ENCODE measurements at regions not wholly inside any gene's neighbourhood (a gene's known extent, or its start where the extent isn't known, plus 50 kb on each side); places are given as distances from the start of the nearest gene placed in this dataset.
"Not testable (repeated sequence)": the region's sequence is repeated elsewhere in the genome, so short reads cannot be mapped to it uniquely, and the experiment has no call there.

DNA sequence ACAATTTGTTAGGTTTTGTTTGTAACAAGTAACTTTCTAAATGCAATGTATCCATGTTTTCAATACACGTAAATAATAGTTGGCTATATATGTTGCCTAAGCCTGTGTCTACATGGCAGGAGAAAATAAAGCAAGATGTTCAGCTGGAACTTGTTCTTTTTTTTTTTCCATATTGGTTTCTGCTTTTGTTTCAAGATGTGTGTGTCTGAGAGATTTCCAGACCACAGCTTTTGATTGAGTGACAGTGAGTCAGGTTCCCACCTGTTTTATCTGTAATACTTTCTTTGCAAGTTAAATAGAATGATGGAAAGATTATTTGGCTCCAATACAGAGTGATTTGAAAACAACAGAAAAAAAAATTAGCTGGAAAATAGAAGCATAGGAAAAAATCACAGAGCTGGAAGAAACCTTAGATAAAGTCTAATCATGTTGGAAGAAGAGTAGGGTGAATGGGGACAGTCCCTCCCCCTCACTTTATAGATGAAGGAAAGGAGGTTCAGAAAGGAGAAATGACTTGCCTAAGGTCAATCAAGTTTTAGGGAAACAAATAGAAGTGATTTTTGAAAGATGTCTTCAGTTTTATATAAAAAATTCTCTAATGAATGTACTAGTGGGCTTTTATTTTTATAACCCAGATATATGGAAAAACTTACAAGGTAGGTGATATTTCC is 150.9 kb upstream of the STMND1 start:
- no peak for DNase-seq (ENCODE audit: insufficient read length, low spot score)
- FAIRE-seq = no peak

DNA sequence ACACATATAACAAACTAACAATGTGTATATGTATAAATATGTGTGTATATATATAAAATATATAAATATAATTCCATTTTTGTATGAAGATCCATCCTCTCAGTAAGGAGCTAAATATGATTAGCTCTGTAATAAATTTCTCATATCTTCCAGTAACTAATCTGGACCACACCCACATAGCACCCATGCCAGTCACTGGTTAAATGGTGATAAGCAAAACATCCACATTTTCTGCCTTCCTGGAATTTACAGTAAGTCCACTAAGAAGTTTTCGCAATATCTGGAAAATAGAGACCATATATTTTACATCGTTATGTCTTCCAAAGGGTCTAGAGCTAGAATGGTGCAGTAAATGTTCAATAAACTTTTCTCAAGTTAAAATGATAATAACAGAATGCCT is 151.5 kb upstream of the STMND1 start:
- FAIRE-seq = no peak
- DNase-seq (ENCODE audit: insufficient read length, low spot score) = no peak

- no peak for FAIRE-seq
- DNase-seq (ENCODE audit: insufficient read length, low spot score) = no peak
Observed at GRCh38 chr6:16949716-16950115, 152.1 kb upstream of the STMND1 start.

GRCh38 chr6:16948396-16948795 is 153.5 kb upstream of the STMND1 start:
- FAIRE-seq (no peak), DNase-seq (ENCODE audit: insufficient read length, low spot score) (no peak)

- no peak for DNase-seq (ENCODE audit: insufficient read length, low spot score)
- no peak for FAIRE-seq
Observed at GRCh38 chr6:16947375-16948015, 154.4 kb upstream of the STMND1 start.

DNA sequence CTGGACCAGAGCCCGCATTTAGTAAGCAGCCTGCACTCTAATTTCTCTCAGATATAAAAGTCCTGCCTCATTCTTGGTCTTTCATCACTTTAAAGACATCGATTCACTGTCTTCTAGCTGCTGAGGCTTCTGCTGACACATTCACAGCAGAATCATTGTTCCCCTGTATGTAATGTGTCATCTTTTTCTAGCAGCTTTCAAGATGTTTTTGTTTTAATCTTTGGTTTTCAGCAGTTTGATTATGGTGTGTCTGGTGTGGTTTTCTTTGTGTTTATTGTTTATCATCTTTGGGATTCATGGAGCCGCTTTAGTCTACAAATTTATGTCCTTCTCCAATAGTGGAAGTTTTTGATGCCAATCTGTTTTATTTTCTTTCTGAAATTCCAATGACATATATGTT is 157.3 kb upstream of the STMND1 start:
- no peak for DNase-seq (ENCODE audit: insufficient read length, low spot score)
- no peak for FAIRE-seq

- FAIRE-seq = no peak
- DNase-seq (ENCODE audit: insufficient read length, low spot score) = no peak
Observed at GRCh38 chr6:16939839-16940238, 162.0 kb upstream of the STMND1 start.

DNA sequence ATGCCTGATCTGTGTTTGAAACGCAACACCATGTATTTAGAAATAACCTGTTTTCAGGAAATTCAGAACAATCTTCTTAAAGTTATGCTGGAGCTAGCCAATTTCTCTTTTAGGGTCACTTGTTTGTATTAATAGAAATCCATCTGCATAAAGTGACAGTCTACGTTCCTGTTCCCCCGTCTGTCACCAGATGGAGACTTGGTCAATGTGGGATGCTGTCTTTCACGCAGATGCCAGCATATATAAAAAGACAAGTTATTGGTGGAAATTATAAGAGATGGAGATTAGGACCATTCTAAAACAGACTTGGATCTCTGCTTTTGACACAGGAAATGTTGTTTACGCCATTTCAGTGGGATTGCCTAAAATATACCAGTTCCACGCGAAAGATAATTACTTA is 162.5 kb upstream of the STMND1 start:
- DNase-seq (ENCODE audit: insufficient read length, low spot score) = no peak
- FAIRE-seq = no peak

DNA sequence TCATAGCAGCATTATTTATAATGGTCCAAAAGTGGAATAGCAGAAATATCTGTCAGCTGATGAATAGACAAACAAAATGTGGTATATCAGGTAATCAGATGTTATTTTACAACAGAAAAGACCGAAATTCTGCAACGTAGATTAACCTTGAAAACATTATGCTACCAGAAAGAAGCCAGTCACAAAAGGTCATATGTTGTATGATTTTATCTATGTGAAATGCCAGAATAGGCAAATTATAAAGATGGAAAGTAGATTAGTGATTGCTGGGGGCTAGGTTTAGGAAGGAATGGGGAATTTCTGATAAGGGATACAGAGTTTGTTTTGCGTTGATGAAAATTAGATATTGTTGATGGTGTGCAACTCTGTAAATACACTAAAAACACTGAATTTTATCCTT is 165.0 kb upstream of the STMND1 start:
- no peak for FAIRE-seq

DNA sequence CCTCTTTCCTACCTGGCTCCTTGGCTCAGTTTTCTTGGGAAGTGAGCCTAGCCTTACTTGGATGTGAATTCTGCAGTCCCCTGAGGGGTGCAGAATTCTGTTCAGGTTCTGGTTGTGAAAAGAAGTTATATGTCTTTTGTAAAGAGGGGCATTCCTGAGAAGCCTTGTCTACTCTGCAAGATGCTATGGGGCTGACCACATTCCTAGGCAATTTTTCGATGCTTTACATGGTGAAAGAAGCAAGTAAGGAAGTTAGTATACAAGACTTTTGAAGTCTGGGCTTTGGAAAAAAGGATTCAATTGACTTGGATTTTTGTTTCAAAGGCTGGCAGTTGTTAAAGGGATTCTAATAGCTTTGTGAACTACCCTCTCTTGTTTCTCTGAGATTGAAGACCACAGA is 167.9 kb upstream of the STMND1 start:
- DNase-seq (ENCODE audit: insufficient read length, low spot score) (no peak), FAIRE-seq (no peak)

More for the DNA sequence above, 165.0 kb upstream of the STMND1 start:
- no peak for DNase-seq (ENCODE audit: insufficient read length, low spot score)

DNA sequence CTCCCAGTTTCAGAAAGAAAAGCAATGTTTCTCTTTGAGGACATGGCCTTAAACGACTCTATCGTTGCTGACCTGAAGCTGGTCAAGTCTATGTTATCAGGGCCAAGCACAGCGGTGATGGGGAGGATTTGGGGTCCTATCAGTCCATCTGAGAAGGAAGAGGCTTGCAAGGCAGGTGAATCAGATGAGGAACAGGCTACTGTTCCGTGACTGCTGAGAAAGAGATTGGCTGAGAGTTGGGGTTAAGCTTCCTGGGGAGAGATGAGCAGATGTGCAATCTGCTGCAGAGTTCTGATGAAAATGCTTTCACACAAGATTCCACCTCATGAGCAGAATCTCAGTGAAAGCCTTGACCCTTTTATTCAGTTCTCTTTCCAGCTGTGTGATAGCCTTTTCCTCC is 168.3 kb upstream of the STMND1 start:
- DNase-seq (ENCODE audit: insufficient read length, low spot score) (no peak), FAIRE-seq (no peak)

DNA sequence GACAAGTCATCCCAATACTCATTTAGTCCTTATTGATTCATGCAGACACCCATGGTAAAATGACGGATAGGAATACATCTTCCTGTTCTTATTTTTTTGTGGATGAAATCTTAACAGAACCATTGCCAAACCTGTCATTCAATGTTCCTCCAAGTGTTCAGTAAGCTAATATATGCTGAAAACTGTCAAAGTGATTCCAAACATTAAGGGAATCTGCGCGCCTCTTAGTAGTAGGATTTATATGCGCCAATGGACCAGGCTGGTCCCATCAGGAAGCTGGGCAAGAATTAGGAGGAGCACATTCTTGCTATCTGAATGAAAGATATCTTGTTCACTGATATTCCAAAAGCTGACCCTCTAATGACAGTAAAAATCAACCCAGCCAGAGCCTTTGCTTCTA is 168.9 kb upstream of the STMND1 start:
- no peak for DNase-seq (ENCODE audit: insufficient read length, low spot score)
- no peak for FAIRE-seq

- FAIRE-seq = not testable (repeated sequence)
Observed at GRCh38 chr6:16931079-16931478, 169.8 kb upstream of the ATXN1 start.

DNA sequence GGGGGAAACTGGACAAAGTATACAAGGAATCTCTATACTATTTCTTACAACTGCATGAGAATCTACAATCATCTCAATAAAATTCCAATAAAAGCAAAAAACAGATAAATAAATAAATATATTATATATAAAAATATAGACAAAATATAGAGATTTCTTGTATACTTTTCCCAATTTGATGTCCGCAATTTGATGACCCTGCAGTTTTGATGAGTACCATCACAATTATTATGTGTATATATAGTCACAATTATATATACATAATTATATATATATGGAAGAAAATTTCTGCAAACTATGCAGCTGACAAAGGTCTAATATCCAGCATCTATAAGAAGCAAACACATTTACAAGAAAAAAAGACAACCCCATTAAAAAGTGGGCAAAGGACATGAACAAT is 169.2 kb upstream of the ATXN1 start:
- DNase-seq (ENCODE audit: insufficient read length, low spot score) = no peak
- FAIRE-seq = no peak

More at GRCh38 chr6:16931079-16931478, 169.8 kb upstream of the ATXN1 start:
- not testable (repeated sequence) for DNase-seq (ENCODE audit: insufficient read length, low spot score)

- no peak for DNase-seq (ENCODE audit: insufficient read length, low spot score)
- FAIRE-seq = no peak
Observed at GRCh38 chr6:16929809-16930208, 168.5 kb upstream of the ATXN1 start.

DNA sequence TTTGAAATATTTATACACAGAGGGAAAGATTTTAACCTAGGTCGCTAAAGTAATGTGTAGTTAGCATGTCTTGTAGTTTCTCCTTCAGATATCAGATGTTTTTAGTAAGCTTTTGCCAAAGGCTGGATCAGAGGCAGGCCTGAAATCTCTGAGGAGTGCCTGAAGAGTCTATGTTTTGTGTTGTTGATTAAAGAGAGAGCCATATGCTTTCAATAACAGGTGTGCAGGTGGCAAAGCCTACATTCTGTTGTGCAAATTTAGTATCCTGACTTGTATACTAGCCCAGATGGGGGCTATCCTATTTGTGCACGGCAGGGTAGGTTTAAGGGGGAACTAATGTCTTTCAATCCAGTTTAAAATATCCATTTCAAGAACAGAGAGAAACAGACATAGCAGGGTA is 167.1 kb upstream of the ATXN1 start:
- DNase-seq (ENCODE audit: insufficient read length, low spot score) (no peak), FAIRE-seq (no peak)

DNA sequence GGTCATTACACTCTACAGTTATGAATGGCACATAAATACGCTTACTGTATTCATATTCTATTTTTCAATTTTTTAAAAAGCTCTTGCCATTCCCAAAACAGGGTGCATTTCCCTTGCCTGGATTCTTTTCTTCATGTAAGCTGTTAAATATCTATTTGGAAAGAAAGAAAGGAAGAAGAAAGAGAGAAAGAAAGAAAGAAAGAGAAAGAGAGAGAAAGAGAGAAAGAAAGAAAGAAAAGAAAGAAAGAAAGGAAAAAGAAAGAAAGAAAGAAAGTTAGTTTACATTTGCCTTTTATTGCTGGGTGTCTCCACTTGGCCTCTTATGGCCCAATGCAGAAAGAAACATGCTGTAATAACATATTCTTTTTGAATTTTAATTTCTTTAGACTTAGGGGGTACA is 165.9 kb upstream of the ATXN1 start:
- no peak for DNase-seq (ENCODE audit: insufficient read length, low spot score)
- no peak for FAIRE-seq

DNA sequence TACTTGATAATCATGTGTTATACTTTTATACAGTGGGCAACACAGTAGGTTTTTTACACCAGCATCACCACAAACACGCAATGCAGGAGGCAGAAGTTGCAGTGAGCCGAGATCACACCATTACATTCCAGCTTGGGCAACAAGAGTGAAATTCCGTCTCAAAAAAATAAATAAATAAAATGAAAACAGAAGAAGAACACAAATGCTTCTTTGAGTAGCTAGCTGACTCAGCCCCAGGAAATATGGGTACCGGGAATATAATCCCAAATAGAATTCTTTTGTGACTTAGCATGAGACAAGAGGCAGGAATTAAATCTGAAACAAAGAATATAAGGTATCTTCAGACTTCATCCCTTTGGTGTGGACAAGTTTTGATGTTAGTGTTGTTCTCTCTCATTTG is 164.2 kb upstream of the ATXN1 start:
- DNase-seq (ENCODE audit: insufficient read length, low spot score) = no peak
- no peak for FAIRE-seq

GRCh38 chr6:16922282-16922681 is 161.0 kb upstream of the ATXN1 start:
- DNase-seq (ENCODE audit: insufficient read length, low spot score) = no peak
- FAIRE-seq = no peak

DNA sequence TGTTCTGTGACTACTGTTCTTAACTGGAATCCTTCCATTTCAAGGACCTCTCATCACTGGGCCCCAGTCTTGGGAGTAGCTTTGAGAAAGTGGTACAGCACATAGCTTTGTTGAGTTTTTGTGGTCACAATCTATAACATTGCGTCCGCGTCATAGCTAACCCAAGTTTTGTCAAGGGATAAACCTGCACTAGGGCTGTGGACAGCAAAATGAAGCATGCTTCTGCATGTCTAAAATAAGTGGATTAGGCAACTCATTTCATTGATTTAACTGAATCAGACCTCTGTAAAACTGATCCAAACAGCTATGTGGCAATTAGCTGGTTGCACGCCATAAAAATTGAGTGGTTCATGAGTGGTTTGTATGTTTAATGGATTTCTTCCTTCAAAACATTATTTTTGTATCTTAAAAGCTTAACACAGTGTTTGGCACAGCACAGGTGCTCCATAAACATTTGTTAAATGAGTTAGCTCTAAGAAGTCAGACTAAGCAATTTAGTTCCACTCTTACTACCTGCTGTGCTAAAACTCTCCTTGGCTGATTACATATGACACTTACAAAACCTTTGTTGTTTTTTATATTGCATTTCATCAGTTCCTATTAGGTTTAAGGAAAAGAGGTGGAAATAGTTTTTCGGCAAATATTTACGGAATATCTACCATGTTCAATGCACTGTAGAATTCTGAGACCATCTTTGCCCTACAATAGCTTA is 160.3 kb upstream of the ATXN1 start:
- FAIRE-seq (no peak), DNase-seq (ENCODE audit: insufficient read length, low spot score) (no peak)

- no peak for DNase-seq (ENCODE audit: insufficient read length, low spot score)
- no peak for FAIRE-seq
Observed at GRCh38 chr6:16918586-16918985, 157.3 kb upstream of the ATXN1 start.

DNA sequence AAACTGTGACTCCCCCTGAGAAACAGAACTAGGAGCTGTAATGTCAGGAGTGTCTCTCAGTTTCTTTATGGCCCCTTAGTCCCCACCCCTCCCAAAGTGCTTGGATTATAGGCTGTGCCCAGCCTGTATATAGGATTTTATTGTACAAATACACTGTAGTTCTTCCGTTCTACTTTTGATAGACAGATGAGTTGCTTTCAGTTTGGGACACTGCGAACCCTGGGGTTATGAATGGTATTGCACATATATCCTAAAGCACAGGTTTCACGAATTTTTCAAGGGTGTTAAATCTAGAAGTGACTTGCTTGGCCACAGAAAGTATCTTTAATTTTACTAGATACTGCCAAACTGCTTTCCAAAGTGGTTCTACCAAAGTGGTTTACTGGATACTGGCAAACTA is 152.9 kb upstream of the ATXN1 start:
- DNase-seq (ENCODE audit: insufficient read length, low spot score) (no peak), FAIRE-seq (no peak)

All from GM19239 (cell line).